ENCODE measurements at regions not wholly inside any gene's neighbourhood (a gene's known extent, or its start where the extent isn't known, plus 50 kb on each side); places are given as distances from the start of the nearest gene placed in this dataset.
"Not testable (repeated sequence)": the region's sequence is repeated elsewhere in the genome, so short reads cannot be mapped to it uniquely, and the experiment has no call there.

- no peak for DNase-seq (ENCODE audit: low spot score)
These were observed 77.8 kb upstream of the CD55 start for GRCh38 chr1:207243442-207244408.

- no peak for DNase-seq (ENCODE audit: low spot score)
These were observed 77.1 kb upstream of the CD55 start for GRCh38 chr1:207244409-207244801.

GRCh38 chr1:207245124-207245523, 76.4 kb upstream of the CD55 start:
- DNase-seq (ENCODE audit: low spot score) = no peak

GRCh38 chr1:207248544-207249198, 72.8 kb upstream of the CD55 start:
- DNase-seq (ENCODE audit: low spot score) = no peak

- DNase-seq (ENCODE audit: low spot score) = no peak
These were observed 71.0 kb upstream of the CD55 start for GRCh38 chr1:207250431-207250830.

GRCh38 chr1:207251066-207251465, 70.4 kb upstream of the CD55 start:
- no peak for DNase-seq (ENCODE audit: low spot score)

GRCh38 chr1:207256869-207257268, 64.6 kb upstream of the CD55 start:
- no peak for DNase-seq (ENCODE audit: low spot score)

GRCh38 chr1:207259391-207259790, 62.1 kb upstream of the CD55 start:
- no peak for DNase-seq (ENCODE audit: low spot score)

- DNase-seq (ENCODE audit: low spot score) = no peak
These were observed 59.5 kb upstream of the CD55 start for GRCh38 chr1:207261971-207262370.

GRCh38 chr1:207262891-207263290, 58.6 kb upstream of the CD55 start:
- not testable (repeated sequence) for DNase-seq (ENCODE audit: low spot score)

GRCh38 chr1:207264663-207265252, 56.7 kb upstream of the CD55 start:
- no peak for DNase-seq (ENCODE audit: low spot score)

GRCh38 chr1:207268337-207268736, 53.1 kb upstream of the CD55 start:
- DNase-seq (ENCODE audit: low spot score) = no peak

GRCh38 chr1:207268753-207269511, 52.5 kb upstream of the CD55 start:
- peak; percentile 10 for DNase-seq (ENCODE audit: low spot score)

All from H4 (cell line).